CD4-positive, CD25-positive, alpha-beta regulatory T cell (primary cell): ENCODE measurements at regions not wholly inside any gene's neighbourhood (a gene's known extent, or its start where the extent isn't known, plus 50 kb on each side); places are given as distances from the start of the nearest gene placed in this dataset.

Experiments used
- ATAC-seq, 2 donors: fragments of 150-1000 bp; cut with Tn5 transposase; one replicate each; pipeline ENCODE4 v1.10.0; 2021; ENCODE audit warnings: low read depth in 2 of 2, moderate number of reproducible peaks in 2 of 2, moderate library complexity in 1 of 2
- DNase-seq, 3 donors: peaks; one replicate each; pipeline versions ENCODE4 v3.0.0 to v3.0.0-alpha.2; 2012 to 2022; ENCODE audit warnings: mixed read lengths in 1 of 3
- H3K27ac ChIP-seq: one replicate; pipeline ENCODE4 v1.7.0; 2013; ENCODE audit warnings: mild to moderate bottlenecking, low read length; ENCODE audit not compliant: insufficient read depth, poor library complexity, severe bottlenecking
- H3K27me3 ChIP-seq: one replicate; pipeline ENCODE4 v1.7.0; 2013; ENCODE audit warnings: low read length; ENCODE audit not compliant: control insufficient read depth, insufficient read depth
- H3K36me3 ChIP-seq: one replicate; pipeline ENCODE4 v1.7.0; 2013; ENCODE audit warnings: mild to moderate bottlenecking, low read length, moderate library complexity; ENCODE audit not compliant: control insufficient read depth, insufficient read depth
- H3K4me1 ChIP-seq: 2 replicates; pipeline ENCODE4 v1.7.0; 2013; ENCODE audit warnings: mild to moderate bottlenecking, low read length; ENCODE audit not compliant: insufficient read depth, control insufficient read depth, poor library complexity, severe bottlenecking
- H3K4me3 ChIP-seq: one replicate; pipeline ENCODE4 v1.7.0; 2013; ENCODE audit warnings: low read depth, mild to moderate bottlenecking, low read length, moderate library complexity
- H3K9me3 ChIP-seq, 2 experiments: 1 replicate in 1 of 2; 2 replicates in 1 of 2; pipeline ENCODE4 v1.7.0; 2013; ENCODE audit warnings: low read length in 2 of 2, mild to moderate bottlenecking in 1 of 2, moderate library complexity in 1 of 2; ENCODE audit not compliant: control insufficient read depth in 2 of 2
- H3K27ac Mint-ChIP-seq, 3 donors: one replicate each; pipeline ENCODE4 v1.8.0; 2020 to 2022; ENCODE audit warnings: mild to moderate bottlenecking in 3 of 3, mixed read lengths in 3 of 3, moderate library complexity in 2 of 3
- H3K27me3 Mint-ChIP-seq: one replicate; pipeline ENCODE4 v1.8.0; 2022; ENCODE audit warnings: mild to moderate bottlenecking, mixed read lengths
- H3K36me3 Mint-ChIP-seq: one replicate; pipeline ENCODE4 v1.8.0; 2020; ENCODE audit warnings: mixed read lengths
- H3K4me1 Mint-ChIP-seq, 4 donors: one replicate each; pipeline ENCODE4 v1.8.0; 2020 to 2022; ENCODE audit warnings: mixed read lengths in 4 of 4, mild to moderate bottlenecking in 1 of 4
- H3K4me3 Mint-ChIP-seq, 4 donors: one replicate each; pipeline ENCODE4 v1.8.0; 2020 to 2022; ENCODE audit warnings: mild to moderate bottlenecking in 4 of 4, mixed read lengths in 4 of 4, moderate library complexity in 3 of 4
- H3K9me3 Mint-ChIP-seq, 7 donors: one replicate each; pipeline ENCODE4 v1.8.0; 2020 to 2022; ENCODE audit warnings: mixed read lengths in 7 of 7, mild to moderate bottlenecking in 3 of 7, moderate library complexity in 2 of 7

- ATAC-seq (no peak), DNase-seq (no peak)
- no peaks in the 10 kb centered on the region for H3K27me3 Mint-ChIP-seq
- no peak overlapping the region for H3K27ac ChIP-seq
- no peaks in the 10 kb centered on the region for H3K36me3 ChIP-seq
- H3K4me1 Mint-ChIP-seq = no peaks in the 10 kb centered on the region
- no peaks in the 10 kb centered on the region for H3K4me1 ChIP-seq
- no peaks in the 10 kb centered on the region for H3K27me3 ChIP-seq
- H3K27ac Mint-ChIP-seq = no peak overlapping the region
- no peaks in the 10 kb centered on the region for H3K36me3 Mint-ChIP-seq
- no peak overlapping the region for H3K4me3 ChIP-seq
- H3K9me3 Mint-ChIP-seq = peaks cover 0 to 2% (median 0%) of the 10 kb centered on the region in 7 donors
- H3K9me3 ChIP-seq = no peaks in the 10 kb centered on the region
- H3K4me3 Mint-ChIP-seq = no peak overlapping the region
Measured at GRCh38 chr14:101505236-101505970, 55.9 kb upstream of the DIO3 start.

- H3K4me3 Mint-ChIP-seq = no peak overlapping the region
- no peak overlapping the region for H3K27ac ChIP-seq
- no peaks in the 10 kb centered on the region for H3K36me3 ChIP-seq
- H3K27ac Mint-ChIP-seq = no peak overlapping the region
- peaks cover 0 to 2% (median 0%) of the 10 kb centered on the region in 7 donors for H3K9me3 Mint-ChIP-seq
- no peak overlapping the region for H3K4me3 ChIP-seq
- no peaks in the 10 kb centered on the region for H3K4me1 ChIP-seq
- no peaks in the 10 kb centered on the region for H3K4me1 Mint-ChIP-seq
- ATAC-seq = no peak
- no peaks in the 10 kb centered on the region for H3K36me3 Mint-ChIP-seq
- H3K27me3 ChIP-seq = no peaks in the 10 kb centered on the region
- H3K27me3 Mint-ChIP-seq = no peaks in the 10 kb centered on the region
- no peaks in the 10 kb centered on the region for H3K9me3 ChIP-seq
- no peak for DNase-seq
Measured at GRCh38 chr14:101506211-101506925, 54.9 kb upstream of the DIO3 start.

- Mint-ChIP-seq H3K4me3 (no peak overlapping the region), H3K9me3 (peaks cover 0 to 2% (median 0%) of the 10 kb centered on the region in 7 donors), H3K27ac (no peak overlapping the region), H3K27me3 (no peaks in the 10 kb centered on the region), H3K36me3 (no peaks in the 10 kb centered on the region), H3K4me1 (no peaks in the 10 kb centered on the region)
- Histone ChIP-seq H3K9me3 (no peaks in the 10 kb centered on the region), H3K4me3 (no peak overlapping the region), H3K27me3 (no peaks in the 10 kb centered on the region), H3K27ac (no peak overlapping the region), H3K4me1 (no peaks in the 10 kb centered on the region), H3K36me3 (no peaks in the 10 kb centered on the region)
- DNase-seq (no peak), ATAC-seq (no peak)
Measured at GRCh38 chr14:101506926-101507835, 54.1 kb upstream of the DIO3 start.

- DNase-seq (no peak), ATAC-seq (no peak)
- H3K27ac Mint-ChIP-seq = no peak overlapping the region
- no peaks in the 10 kb centered on the region for H3K27me3 Mint-ChIP-seq
- Histone ChIP-seq H3K4me3 (no peak overlapping the region), H3K27ac (no peak overlapping the region), H3K4me1 (no peaks in the 10 kb centered on the region), H3K27me3 (no peaks in the 10 kb centered on the region), H3K36me3 (no peaks in the 10 kb centered on the region), H3K9me3 (no peaks in the 10 kb centered on the region)
- no peak overlapping the region for H3K4me3 Mint-ChIP-seq
- no peaks in the 10 kb centered on the region for H3K4me1 Mint-ChIP-seq
- peaks cover 0 to 2% (median 0%) of the 10 kb centered on the region in 7 donors for H3K9me3 Mint-ChIP-seq
- H3K36me3 Mint-ChIP-seq = no peaks in the 10 kb centered on the region
Measured at GRCh38 chr14:101507836-101508150, 53.5 kb upstream of the DIO3 start.

GRCh38 chr14:101508196-101508947 lies 52.9 kb upstream of the DIO3 start:
- no peak overlapping the region for H3K27ac ChIP-seq
- H3K36me3 Mint-ChIP-seq = no peaks in the 10 kb centered on the region
- H3K9me3 Mint-ChIP-seq = peaks cover 0 to 2% (median 0%) of the 10 kb centered on the region in 7 donors
- no peaks in the 10 kb centered on the region for H3K36me3 ChIP-seq
- no peak overlapping the region for H3K27ac Mint-ChIP-seq
- no peaks in the 10 kb centered on the region for H3K9me3 ChIP-seq
- no peaks in the 10 kb centered on the region for H3K27me3 ChIP-seq
- no peak overlapping the region for H3K4me3 ChIP-seq
- H3K4me1 Mint-ChIP-seq = no peaks in the 10 kb centered on the region
- ATAC-seq (no peak), DNase-seq (no peak)
- no peaks in the 10 kb centered on the region for H3K4me1 ChIP-seq
- no peak overlapping the region for H3K4me3 Mint-ChIP-seq
- H3K27me3 Mint-ChIP-seq = no peaks in the 10 kb centered on the region

- no peaks in the 10 kb centered on the region for H3K4me1 Mint-ChIP-seq
- no peaks in the 10 kb centered on the region for H3K9me3 ChIP-seq
- H3K27ac Mint-ChIP-seq = peak overlapping the region in 1 of 3 donors; percentile 26
- H3K27me3 Mint-ChIP-seq = no peaks in the 10 kb centered on the region
- H3K4me1 ChIP-seq = no peaks in the 10 kb centered on the region
- H3K4me3 ChIP-seq = no peak overlapping the region
- no peaks in the 10 kb centered on the region for H3K36me3 ChIP-seq
- H3K4me3 Mint-ChIP-seq = no peak overlapping the region
- DNase-seq (no peak), ATAC-seq (no peak)
- peaks cover 0 to 2% (median 0%) of the 10 kb centered on the region in 7 donors for H3K9me3 Mint-ChIP-seq
- H3K27ac ChIP-seq = no peak overlapping the region
- H3K27me3 ChIP-seq = no peaks in the 10 kb centered on the region
- no peaks in the 10 kb centered on the region for H3K36me3 Mint-ChIP-seq
Measured at GRCh38 chr14:101508948-101509729, 52.2 kb upstream of the DIO3 start.
